NCI-H2107 treated with DMSO at 0.1 percent for 48 hours (cell line): ENCODE measurements at regions not wholly inside any gene's neighbourhood (a gene's known extent, or its start where the extent isn't known, plus 50 kb on each side); places are given as distances from the start of the nearest gene placed in this dataset.
"Not testable (repeated sequence)": the region's sequence is repeated elsewhere in the genome, so short reads cannot be mapped to it uniquely, and the experiment has no call there.

Experiments
- DNase-seq: peaks from one replicate; lab custom pipeline; 2025; ENCODE audit not compliant: unreplicated experiment; lab: John Stamatoyannopoulos, UW

DNA sequence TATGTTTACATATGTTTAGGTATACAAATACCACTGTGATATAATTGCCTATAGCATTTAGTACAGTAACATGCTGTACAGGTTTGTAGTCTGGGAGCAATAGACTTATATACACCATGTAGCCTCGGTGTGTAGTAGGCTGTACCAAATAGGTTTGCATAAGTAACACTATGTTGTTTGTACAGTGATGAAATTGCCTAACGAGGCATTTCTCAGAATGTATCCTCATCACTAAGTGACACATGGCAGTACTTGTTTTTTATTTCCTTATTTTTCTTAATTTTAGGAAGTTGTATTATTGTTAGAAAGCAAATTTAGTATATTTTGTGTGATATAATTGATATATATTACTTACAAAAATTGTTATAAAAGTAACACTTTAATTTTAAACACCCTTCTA lies 840.9 kb downstream of the LTN1 start:
- no peak for DNase-seq

DNA sequence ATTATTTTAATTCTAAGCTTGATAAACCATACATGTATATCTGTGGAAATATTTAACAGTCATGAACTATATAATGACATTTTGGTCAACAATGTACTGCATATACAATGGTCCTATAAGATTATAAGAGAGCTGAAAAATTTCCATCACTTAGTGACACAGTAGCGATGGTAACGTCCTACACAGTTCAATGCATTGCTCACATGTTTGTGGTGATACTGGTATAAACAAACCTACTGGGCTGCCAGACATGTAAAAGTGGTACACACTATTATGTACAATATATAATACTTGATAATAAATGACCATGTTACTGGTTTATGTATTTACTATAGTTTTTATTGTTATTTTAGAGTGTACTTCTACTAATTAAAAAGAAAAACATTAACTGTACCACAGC lies 841.9 kb downstream of the LTN1 start:
- no peak for DNase-seq

DNA sequence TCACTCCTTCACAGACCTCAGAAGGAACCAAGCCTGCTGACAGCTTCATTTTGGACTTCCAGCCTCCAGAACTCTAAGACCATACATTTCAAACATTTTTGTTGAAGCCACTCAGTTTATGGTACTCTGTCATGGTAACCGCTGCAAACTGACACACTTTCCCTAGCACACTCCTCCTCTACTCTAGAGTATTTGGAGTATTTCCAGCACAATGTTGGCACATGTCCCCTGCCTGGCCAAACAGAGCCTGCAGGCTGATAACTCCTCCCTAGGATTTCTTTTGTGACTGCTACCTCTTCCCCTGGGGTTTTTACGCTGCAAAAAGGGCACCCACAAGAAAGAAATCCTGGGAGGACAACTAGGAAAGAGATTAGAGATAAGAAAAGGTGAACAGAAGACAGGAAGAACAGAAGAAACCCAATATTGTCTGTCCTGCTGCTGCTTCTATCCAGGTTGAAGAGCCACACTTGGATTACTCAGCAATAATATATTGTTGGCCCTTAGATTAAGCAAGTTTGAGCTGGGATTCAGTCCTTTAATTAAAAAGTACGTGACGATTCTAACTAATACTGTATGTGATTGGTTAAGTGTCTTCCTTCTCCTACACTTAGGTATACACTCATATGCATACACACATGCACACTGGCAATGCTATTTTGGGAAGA lies 844.1 kb downstream of the LTN1 start:
- no peak for DNase-seq

DNA sequence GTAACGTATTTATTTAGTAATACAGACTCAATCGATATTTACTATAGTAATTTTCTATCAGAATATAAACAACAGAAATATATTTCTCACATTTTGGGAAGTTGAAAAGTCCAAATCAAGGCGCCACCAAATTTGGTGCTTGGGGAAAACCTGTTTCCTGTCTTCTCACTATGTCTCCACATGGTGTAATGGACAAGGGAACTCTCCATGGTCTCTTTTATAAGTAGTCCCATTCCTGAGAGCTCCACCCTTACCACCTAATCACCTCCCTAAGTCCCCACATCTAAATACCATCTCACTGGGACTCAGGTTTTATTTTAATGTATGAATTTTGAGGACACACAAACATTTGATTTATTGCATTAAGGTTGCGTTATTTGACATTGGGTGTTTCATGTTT lies 848.0 kb downstream of the LTN1 start:
- no peak for DNase-seq

DNA sequence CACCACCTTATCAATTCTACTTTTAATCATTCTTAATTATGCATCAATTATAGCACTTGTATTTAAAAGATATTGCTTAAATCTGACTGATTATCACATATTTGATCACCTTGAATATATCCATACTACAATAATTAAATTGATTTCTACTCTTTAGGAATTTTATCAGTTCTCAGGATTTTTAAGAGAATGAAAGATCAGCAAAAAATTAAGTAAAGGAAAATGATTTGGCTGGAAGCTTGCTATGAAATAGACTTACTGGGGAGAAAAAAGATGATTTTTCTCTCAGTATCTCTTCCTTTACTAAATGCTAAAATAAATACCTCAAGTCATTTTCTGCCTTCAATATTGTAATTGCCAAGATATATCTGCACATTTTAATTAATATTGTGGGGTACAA lies 848.6 kb downstream of the LTN1 start:
- no peak for DNase-seq

DNA sequence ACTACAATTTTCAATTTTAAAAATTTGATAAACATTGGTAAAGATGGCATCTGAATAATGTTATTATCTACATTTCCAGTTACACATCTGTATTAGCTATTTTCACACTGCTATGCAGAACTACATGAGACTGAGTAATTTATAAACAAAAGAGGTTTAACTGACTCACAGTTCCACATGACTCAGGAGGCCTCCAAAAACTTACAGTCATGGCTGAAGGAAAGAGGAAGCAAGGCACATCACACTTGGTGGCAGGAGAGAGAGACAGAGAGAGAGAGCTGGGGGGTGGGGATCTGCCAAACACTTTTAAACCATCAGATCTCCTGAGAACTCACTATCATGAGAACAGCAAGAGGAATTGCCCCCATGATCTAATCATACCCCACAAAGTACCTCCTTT lies 850.0 kb downstream of the LTN1 start:
- DNase-seq: no peak

DNA sequence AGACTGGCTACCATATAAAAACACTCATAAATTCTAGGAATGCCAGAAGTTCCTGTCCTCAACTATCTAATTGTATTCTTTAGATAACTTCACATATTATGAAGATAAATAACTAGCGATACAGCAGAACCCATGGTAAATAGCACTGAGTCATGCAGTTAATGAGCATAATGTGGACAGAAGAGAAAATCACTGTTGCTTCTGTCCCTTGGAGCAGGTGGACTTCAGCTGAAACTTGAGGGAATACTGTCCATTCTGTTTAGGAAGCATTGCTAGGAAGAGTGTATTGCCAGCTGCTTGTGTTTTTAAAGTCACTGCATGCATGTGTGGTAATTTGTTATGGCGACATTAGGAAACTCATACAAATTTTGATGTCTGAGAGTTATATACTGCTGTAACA lies 854.4 kb downstream of the LTN1 start:
- DNase-seq: no peak

DNA sequence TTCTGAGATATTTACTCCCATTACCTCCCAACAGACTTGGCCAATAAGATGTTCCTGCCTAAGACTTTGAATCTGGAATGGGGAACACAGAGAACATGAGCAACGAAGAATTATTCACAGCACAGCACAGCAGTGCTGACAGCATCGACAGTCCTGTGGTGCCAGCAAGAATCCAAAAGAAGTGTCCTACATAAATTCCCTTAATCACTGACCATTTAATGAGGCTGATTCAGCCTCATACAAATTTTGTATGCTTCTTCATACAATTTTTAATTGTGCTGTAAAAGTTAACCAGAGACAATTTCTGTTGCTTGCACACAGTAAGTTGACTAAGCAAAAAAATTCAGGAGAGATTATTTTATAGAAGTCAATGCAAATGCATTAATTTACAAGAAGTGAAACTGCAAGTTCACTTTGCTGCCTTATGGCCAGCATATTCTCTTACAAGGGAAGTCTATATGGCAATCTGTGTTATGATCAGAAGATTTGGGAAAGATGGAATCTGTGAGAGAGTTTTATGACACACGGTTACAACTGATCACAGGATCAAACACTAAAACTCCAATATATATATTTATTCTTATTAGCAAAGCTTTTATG lies 855.9 kb downstream of the LTN1 start:
- DNase-seq: no peak

DNA sequence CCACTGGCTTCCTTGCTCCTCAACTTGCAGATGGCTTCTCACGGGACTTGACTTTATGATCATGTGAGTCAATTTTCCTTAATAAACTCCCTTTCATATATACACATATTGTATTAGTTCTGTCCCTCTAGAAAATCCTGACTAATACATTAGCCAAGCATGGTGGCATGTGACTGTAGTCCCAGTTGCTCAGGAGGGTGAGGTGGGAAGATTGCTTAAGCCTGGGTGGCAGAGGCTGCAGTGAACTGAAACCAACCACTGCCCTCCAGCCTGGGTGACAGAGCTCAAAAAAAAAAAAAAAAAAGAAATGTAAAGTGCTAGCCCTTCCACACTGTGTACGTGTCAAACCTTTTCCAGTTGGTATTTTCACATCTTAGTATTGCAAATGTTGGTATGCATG lies 857.0 kb downstream of the LTN1 start:
- no peak for DNase-seq

DNA sequence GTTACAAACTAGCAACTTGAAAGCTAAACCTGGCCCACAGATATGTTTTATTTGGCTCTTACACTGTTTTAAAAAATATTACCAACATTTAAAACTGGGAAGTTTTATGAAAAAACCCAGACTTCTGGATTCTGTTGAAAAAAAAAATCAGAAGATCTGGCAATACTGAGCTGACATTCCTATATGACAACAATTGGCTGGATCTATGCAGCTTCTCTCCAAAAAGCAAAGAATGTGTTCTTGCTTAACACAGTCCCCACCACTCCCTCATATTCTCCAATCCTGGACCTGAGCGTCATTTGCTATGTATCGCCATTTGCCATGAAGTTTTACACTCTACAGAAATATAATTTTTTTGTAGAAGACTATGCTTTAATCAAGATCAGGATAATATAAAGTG lies 859.6 kb downstream of the LTN1 start:
- DNase-seq: no peak

DNA sequence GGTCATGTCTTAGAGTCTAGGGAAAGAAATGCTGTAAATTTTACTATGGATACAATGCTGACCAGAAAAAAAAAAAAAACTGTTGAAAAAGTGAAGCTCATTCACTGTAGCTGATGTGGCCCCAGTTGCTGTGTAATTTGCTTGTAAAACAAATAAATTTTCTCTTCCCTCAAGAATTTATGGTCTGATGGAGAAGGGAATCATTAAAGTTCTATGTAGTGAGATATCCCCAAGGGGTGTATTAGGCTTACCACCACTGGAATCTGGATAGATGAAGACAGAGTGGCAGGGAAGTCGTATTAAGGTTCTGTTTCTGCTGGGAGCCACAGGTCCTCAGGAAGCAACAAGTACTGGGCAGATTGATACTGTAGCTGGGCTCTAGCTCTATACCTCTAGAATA lies 860.0 kb downstream of the LTN1 start:
- DNase-seq: no peak

DNA sequence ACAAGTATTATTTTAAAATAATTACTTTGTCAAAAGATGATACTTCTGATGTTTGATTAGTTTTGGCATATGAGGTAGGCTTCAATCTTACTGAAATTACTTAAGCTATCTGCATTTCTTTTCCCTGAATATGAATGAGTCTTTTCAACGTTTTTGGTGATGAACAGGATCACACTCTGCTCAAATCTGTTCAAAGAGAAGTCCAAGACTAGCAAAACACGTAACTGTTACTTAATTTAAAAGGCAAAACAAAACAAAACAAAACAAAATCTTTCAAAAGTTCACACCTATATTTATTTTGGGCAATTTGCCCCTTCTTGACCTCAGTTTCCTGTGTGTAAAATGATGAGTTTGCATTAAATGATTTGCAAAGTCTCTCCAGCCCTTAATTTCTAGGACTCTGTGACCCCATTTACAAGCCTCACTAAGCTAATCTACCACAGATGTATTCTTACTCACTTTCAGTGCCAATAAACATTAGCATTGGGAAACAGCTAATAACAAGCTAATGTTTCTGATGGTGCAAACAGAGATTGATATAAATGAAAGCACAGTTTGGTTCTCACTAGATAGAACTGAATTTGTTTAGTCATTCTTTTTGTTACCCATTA lies 865.4 kb downstream of the LTN1 start:
- no peak for DNase-seq

DNA sequence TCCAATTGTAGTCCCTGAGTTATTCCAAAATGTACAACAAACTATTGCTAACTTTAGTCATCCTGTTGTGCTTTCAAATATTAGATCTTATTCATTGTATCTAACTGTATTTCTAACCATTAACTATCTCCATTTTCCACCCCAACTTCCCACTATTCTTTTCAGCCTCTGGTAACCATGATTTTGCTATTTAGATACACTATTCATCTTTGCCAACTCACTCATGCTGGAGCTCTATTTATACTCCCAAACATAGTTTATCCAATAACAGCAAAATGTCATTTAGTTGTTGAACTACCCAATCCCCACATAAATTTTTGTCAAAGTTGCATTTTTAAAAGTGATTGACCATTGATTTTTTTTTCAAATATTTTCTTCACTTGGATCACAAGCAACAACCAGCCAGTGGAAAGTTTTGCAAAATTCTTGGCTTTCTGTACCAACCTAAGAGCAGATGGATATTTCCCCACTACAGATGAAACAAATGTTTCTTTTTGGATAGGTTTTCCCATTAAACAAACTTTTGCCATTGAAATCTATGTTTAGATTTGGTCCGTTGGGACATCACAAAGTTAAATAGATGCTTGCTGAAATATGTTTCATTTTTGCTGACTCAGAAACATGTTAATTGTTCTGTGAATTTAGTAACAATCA lies 866.0 kb downstream of the LTN1 start:
- no peak for DNase-seq

DNA sequence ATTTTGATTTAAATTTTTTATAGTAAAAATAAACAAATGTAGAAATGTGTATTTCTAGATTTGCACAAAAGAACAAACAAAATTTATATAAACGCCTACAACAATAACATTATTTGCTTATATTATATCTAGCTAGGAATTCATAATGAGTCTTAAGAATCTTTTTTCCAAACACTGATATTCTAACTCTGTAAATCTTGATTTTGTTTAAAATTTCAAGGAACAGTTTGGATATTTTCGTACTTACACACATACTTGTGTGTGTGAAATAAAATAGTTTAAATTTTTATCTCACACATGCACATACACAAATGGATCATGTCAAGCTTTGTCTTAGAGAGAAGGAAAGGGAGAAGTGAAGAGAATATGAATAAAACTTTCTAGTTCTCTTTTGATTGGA lies 868.1 kb downstream of the LTN1 start:
- no peak for DNase-seq

DNA sequence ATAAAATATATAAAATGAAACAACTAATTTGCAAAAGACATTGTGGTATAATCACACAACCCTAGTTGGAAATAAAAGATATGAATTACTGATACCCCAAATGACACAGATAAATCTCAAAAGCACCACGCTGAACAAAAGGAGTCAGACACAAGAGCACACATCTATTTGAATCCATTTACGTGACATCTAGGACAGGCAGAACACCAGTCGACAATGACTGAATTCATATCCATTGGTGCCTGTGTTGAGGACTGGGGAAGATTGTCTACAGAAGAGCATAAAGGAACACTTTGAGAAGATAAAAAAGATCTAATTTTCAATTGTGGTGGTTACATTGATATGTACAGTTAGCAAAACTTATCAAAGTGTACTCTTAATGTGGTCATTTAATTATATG lies 874.1 kb downstream of the LTN1 start:
- no peak for DNase-seq

DNA sequence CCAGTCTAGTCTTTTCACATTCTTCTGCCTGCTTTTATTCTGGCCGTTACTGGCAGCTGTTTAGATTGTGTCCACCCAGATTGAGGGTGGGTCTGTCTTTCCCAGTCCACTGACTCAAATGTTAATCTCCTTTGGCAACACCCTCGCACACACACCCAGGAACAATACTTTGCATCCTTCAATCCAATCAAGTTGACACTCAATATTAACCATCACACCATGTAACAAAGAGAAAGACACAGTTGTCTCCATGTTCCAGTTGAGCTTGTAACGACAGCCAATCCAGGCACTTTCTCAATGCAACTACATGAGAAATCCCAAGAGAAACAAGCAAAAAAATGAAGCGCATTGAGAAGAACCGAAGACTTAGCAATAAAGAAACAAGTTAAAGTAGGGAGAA lies 877.7 kb downstream of the LTN1 start:
- not testable (repeated sequence) for DNase-seq

DNA sequence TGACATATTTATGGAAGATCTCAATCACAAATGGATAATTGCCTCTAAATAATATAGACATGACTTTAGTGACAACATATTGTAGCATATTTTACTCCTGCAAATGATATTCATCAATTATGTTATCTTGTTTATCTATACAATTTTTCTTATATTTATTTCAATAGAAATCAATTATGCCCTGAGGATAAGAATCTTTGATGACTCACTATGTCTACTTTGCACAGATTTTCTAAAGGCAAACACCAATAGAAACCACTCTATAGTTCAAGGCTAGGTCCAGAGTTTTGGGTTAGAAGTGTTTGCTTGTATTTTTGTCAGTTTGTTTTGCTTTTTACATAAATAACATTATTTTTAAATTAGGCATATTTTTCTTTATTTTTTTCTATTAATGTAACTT lies 879.0 kb downstream of the LTN1 start:
- DNase-seq: no peak

DNA sequence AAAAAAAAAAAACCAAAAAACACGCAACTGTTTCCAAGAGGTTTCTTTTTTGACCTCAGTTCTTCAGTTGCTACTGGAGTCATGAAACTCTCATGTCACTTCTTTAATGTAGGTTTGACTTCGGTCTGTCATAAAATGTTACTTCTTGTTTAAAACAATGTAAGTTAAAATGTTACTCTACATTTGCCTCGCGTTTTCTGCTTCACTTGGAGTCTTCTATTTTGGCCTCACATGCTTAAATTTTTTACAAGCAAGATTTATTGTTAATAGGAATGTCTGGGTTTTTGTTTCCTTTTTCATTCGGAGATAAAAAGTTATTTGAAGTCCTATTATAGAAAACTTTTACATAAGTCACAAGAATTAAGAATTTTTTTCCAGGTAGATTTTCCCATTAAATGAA lies 880.2 kb downstream of the LTN1 start:
- DNase-seq: no peak

DNA sequence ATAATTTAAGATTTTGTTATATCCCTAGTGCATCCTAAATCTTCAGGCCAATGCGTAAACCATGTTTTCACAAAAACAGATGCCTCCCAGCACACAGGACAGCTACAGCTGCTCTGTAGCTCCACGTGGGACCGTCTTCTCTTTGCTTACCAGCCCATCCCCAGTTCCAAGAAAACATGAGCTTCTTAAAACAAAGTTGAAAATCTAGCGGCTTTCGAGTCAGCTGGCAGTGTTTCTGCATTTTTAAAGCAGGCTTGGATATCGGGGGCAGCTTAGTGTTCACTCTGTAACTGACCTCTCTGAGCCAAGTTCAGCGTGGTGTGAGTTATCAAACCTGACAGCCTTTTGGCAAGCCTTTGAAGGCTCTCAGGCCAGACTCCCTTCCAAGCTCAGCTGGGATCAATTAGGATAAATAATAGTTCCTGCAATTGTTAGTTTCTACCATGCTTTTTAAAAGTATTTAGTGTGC lies 881.5 kb downstream of the LTN1 start:
- no peak for DNase-seq

DNA sequence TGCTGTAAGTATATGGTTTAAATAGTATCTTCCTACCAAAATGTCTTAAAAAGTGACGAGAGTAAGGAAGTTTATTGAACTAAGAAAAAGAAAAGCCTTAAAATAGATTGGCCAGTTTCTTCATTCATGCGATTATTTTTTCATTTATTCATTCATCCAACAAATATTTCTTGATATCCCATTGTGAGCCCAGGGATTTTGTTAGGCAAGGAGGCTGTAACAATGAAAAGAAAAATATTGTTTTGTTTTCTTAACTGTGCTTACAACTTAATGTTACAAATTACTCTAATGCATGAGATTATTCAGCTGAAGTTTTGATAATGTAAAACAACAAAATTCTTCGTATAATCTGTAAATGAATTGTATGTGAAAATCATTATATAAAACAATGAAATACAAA lies 882.0 kb downstream of the LTN1 start:
- DNase-seq: no peak

DNA sequence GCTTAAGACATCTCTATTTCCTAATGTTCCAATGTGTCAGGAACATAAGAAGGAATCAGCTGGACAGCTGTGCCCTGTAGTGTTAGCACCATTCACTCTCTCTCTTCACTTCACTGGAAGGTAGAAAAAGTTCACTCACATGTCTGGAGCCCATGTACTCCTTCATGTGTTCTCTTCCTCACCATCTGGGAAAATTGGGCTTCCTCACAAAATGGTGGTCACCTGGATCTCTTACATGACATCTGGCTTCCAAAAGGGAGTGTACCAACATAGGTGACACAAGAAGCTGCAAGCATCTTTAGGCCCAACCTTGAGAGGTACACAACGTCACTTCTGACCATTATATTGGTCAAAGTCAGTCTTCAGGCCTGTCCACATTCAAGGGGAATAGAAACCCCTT lies 882.6 kb downstream of the LTN1 start:
- no peak for DNase-seq

DNA sequence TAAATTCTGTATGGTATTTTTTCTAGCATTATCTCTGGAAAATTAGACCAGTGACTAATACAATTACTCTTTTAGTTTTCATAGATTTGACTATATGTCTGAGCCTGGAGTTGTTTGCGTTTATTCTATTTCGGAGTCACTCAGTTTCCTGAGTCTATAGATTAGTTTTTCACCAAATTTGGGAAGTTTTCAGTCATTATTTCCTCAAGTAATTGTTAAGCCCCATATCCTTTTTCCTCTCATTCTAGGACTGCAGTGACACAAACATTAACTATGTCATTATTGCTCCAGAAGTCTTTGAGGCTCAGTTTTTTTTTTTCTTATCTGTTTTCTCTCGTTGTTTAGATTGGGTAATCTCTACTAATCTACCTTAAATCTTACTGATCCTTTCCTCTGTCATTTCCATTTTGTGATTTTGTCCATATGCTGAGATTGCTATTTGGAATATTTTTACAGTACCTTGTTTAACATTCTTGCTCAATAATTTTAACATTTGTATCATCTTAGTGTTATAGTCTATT lies 886.2 kb downstream of the LTN1 start:
- DNase-seq: no peak
